ENCODE measurements at regions not wholly inside any gene's neighbourhood (a gene's known extent, or its start where the extent isn't known, plus 50 kb on each side); places are given as distances from the start of the nearest gene placed in this dataset.

- Histone ChIP-seq H3K4me1 (replicated peaks in 1 of 2) (no peaks in the 10 kb centered on the region), H3K27me3 (no peaks in the 10 kb centered on the region), H3K27ac (no peak overlapping the region), H3K36me3 (replicated peaks in 1 of 2) (no peaks in the 10 kb centered on the region), H3K4me3 (no peak overlapping the region), H3K9me3 (replicated peaks in 1 of 3) (no peaks in the 10 kb centered on the region)
- TF ChIP-seq, protein P1, sequence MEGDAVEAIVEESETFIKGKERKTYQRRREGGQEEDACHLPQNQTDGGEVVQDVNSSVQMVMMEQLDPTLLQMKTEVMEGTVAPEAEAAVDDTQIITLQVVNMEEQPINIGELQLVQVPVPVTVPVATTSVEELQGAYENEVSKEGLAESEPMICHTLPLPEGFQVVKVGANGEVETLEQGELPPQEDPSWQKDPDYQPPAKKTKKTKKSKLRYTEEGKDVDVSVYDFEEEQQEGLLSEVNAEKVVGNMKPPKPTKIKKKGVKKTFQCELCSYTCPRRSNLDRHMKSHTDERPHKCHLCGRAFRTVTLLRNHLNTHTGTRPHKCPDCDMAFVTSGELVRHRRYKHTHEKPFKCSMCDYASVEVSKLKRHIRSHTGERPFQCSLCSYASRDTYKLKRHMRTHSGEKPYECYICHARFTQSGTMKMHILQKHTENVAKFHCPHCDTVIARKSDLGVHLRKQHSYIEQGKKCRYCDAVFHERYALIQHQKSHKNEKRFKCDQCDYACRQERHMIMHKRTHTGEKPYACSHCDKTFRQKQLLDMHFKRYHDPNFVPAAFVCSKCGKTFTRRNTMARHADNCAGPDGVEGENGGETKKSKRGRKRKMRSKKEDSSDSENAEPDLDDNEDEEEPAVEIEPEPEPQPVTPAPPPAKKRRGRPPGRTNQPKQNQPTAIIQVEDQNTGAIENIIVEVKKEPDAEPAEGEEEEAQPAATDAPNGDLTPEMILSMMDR (IDR thresholded peaks at IDR 0.05): no peak
- no peak for TF ChIP-seq POLR2A (IDR thresholded peaks at IDR 0.05)
- DNase-seq: no peak
- intact Hi-C loops (cut with DNase I): no loop called here
- 80 to 88% (median 84%) methylated on average over 6 of the region's 6 CpGs for WGBS, 4 donors
Measured at GRCh38 chr7:115883629-115884028, 146.9 kb downstream of the TFEC start.

DNA sequence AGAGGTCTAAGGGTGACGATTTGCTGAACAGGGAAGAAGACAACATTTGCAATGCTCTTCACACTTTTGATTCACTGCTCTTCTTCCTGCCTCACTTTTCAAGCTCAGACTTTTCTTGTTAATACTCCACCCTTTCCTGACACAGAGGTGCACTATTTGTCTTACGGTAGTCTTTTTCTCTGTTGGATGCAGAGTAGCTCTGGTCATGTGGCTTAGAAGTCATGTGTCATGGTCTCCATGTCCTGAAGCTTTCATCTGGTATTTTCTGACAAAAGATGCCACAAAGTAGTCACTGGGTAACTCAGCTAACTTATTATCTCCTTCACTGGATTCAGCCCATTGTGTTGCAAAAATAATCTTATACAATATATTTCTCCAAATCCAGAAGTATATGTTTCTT lies 149.1 kb downstream of the TFEC start:
- Histone ChIP-seq H3K4me1 (replicated peaks in 1 of 2) (no peaks in the 10 kb centered on the region), H3K4me3 (no peak overlapping the region), H3K36me3 (replicated peaks in 1 of 2) (no peaks in the 10 kb centered on the region), H3K9me3 (replicated peaks in 1 of 3) (no peaks in the 10 kb centered on the region), H3K27ac (no peak overlapping the region), H3K27me3 (no peaks in the 10 kb centered on the region)
- intact Hi-C loops (cut with DNase I): no loop called here
- TF ChIP-seq, protein P1 (IDR thresholded peaks at IDR 0.05): no peak
- TF ChIP-seq POLR2A (IDR thresholded peaks at IDR 0.05): no peak
- 82 to 92% (median 85%) methylated on average over 2 of the region's 2 CpGs for WGBS, 4 donors
- no peak for DNase-seq

DNA sequence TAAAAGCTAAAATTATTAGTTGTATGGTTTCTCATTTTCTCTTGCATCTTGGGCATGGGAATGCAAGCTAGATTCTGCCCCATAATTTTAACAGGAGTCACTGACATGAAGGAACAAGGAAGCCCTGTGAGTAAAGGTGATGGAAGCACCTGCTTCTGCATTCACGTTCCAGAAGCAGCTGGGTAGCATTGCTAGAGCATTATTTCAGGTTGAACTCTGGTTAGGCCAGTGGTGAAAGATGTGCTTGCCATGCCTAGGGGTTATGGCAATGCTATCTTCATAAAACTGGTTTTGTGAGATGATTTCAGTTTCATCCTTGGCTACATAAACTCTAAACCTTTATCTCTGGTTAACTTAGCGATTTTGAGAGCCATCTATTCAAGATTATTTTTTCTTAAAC lies 151.4 kb downstream of the TFEC start:
- H3K27ac ChIP-seq: no peak overlapping the region
- H3K4me1 ChIP-seq (replicated peaks in 1 of 2): no peaks in the 10 kb centered on the region
- WGBS, 4 donors: 71 to 87% (median 82%) methylated on average over 2 of the region's 2 CpGs
- TF ChIP-seq, protein P1 (IDR thresholded peaks at IDR 0.05): no peak
- no peak for TF ChIP-seq POLR2A (IDR thresholded peaks at IDR 0.05)
- no peaks in the 10 kb centered on the region for H3K36me3 ChIP-seq (replicated peaks in 1 of 2)
- DNase-seq: no peak
- intact Hi-C loops (cut with DNase I): no loop called here
- H3K4me3 ChIP-seq: no peak overlapping the region
- no peaks in the 10 kb centered on the region for H3K9me3 ChIP-seq (replicated peaks in 1 of 3)
- no peaks in the 10 kb centered on the region for H3K27me3 ChIP-seq

DNA sequence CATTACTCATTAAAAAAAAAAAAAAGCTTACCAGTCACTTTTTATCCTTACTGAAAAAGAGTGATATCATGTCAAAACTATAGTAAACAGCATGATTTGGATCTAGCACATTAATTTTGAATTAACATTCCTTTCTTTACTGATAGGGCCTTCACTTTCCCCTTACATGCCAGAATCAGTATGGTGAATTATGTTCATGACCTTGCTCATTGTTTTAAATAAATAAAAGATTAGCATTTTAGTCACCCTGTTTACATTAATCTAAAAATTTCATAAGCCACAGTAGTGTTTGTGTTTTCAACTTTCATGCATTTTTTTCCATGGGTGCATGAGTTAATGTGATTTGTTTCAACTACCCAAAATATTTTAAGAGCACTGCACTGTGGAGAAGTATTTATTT lies 160.8 kb downstream of the TFEC start:
- no peak for DNase-seq
- Histone ChIP-seq H3K4me1 (replicated peaks in 1 of 2) (no peaks in the 10 kb centered on the region), H3K27ac (no peak overlapping the region), H3K9me3 (replicated peaks in 1 of 3) (no peaks in the 10 kb centered on the region), H3K36me3 (replicated peaks in 1 of 2) (no peaks in the 10 kb centered on the region), H3K27me3 (no peaks in the 10 kb centered on the region), H3K4me3 (no peak overlapping the region)
- TF ChIP-seq, protein P1 (IDR thresholded peaks at IDR 0.05): no peak
- TF ChIP-seq POLR2A (IDR thresholded peaks at IDR 0.05): no peak
- intact Hi-C loops (cut with DNase I): no loop called here
